ENCODE measurements at regions not wholly inside any gene's neighbourhood (a gene's known extent, or its start where the extent isn't known, plus 50 kb on each side); places are given as distances from the start of the nearest gene placed in this dataset.

DNA sequence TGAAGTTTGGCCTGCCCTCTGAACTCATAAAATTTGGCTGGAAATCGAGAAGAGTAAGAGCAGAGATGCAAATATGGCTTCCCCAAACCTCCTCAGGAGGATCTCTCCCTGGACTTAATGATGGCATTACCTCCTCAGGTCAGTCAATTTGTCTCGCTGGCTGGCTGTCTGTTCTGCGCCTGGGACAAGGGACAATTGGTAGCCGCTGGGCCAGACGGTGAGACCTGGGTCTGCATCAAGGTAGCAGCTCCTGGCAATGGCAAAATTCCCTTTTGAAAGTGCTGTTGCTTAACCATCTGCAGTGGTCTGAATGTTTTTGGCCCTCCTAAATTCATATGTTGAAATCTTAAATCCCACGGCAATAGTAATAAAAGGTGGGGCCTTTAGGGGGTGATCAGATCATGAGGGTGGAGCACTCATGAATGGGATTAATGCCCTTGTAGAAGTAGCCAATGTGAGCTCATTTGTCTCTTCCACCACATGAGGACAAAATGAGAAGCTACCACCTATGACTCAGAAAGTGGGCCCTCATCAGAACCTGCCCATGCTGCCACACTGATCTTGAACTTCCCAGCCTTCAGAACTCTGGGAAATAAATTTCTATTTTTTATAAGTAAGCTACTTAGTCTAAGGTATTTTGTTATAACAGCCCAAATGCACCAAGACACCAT lies 439.3 kb upstream of the KLF4 start:
- dilution Hi-C loops (cut with MboI; ENCODE audit: extremely low pct_ligation_motif_present, low sequenced_read_pairs): loop anchor here (10.0 kb wide), 1 partner anchor 156 kb away; no protein-coding TSS in a partner anchor
- DNase-seq (ENCODE audit: low read depth, low spot score) (no peak), FAIRE-seq (no peak)
- no peak overlapping the region for H3K27ac ChIP-seq (ENCODE audit: insufficient read depth, low read depth, low read length)
- H3K4me1 ChIP-seq (ENCODE audit: control insufficient read depth, extremely low read depth, insufficient read depth, low read length): no peaks in the 10 kb centered on the region
- no TSS peak for BruUV-seq (replicated peaks)
- ChIA-PET POLR2A (no interaction called here), CTCF (interaction anchor here (1.1 kb wide), 1 partner anchor 16 kb away, joined by 3 read pairs; no protein-coding TSS in a partner anchor)
- intact Hi-C loops (cut with micrococcal nuclease): no loop called here
- no peaks in the 10 kb centered on the region for H4K20me1 ChIP-seq (replicated peaks; ENCODE audit: control insufficient read depth, extremely low read depth, insufficient read depth, low read length)
- TF ChIP-seq POLR2A (IDR thresholded peaks at IDR 0.05; ENCODE audit: low read depth, low read length): no peak
- no peak for TF ChIP-seq POLR2AphosphoS5 (IDR thresholded peaks at IDR 0.05; ENCODE audit: insufficient read depth, low read depth, low read length)
- TF ChIP-seq MYC (IDR thresholded peaks at IDR 0.05; ENCODE audit: low read depth, low read length): no peak
- TF ChIP-seq, protein P1, sequence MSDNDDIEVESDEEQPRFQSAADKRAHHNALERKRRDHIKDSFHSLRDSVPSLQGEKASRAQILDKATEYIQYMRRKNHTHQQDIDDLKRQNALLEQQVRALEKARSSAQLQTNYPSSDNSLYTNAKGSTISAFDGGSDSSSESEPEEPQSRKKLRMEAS (IDR thresholded peaks at IDR 0.05; ENCODE audit: insufficient read depth, insufficient read length): no peak
- TF ChIP-seq FOS (IDR thresholded peaks at IDR 0.05; ENCODE audit: borderline replicate concordance, insufficient read depth, low read length): no peak
- no peak for TF ChIP-seq EZH2 (IDR thresholded peaks at IDR 0.05; ENCODE audit: borderline replicate concordance, low read depth, low read length, severe bottlenecking)
- no peak for TF ChIP-seq JUN (IDR thresholded peaks at IDR 0.05; ENCODE audit: borderline replicate concordance, insufficient read depth, insufficient read length, low read depth)
- TF ChIP-seq GATA2 (IDR thresholded peaks at IDR 0.05; ENCODE audit: insufficient read depth, insufficient read length, low read depth, low read length): no peak
- TF ChIP-seq, protein P2, sequence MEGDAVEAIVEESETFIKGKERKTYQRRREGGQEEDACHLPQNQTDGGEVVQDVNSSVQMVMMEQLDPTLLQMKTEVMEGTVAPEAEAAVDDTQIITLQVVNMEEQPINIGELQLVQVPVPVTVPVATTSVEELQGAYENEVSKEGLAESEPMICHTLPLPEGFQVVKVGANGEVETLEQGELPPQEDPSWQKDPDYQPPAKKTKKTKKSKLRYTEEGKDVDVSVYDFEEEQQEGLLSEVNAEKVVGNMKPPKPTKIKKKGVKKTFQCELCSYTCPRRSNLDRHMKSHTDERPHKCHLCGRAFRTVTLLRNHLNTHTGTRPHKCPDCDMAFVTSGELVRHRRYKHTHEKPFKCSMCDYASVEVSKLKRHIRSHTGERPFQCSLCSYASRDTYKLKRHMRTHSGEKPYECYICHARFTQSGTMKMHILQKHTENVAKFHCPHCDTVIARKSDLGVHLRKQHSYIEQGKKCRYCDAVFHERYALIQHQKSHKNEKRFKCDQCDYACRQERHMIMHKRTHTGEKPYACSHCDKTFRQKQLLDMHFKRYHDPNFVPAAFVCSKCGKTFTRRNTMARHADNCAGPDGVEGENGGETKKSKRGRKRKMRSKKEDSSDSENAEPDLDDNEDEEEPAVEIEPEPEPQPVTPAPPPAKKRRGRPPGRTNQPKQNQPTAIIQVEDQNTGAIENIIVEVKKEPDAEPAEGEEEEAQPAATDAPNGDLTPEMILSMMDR (IDR thresholded peaks at IDR 0.05; ENCODE audit: extremely low read depth in 1 of 2, insufficient read depth in 1 of 2, low read depth in 1 of 2, low read length in 2 of 2): no peak
- H3K4me2 ChIP-seq (ENCODE audit: insufficient read depth, low read length): no peak overlapping the region
- H3K36me3 ChIP-seq (ENCODE audit: control insufficient read depth in 2 of 2, extremely low read depth in 1 of 2, insufficient read depth in 2 of 2, low read length in 2 of 2): no peaks in the 10 kb centered on the region
- no peaks in the 10 kb centered on the region for H3K79me2 ChIP-seq (ENCODE audit: control insufficient read depth, insufficient read depth, low read length)
- H3K9ac ChIP-seq (replicated peaks; ENCODE audit: extremely low read depth, insufficient read depth, low read length): no peak overlapping the region
- no peaks in the 10 kb centered on the region for H3K27me3 ChIP-seq (ENCODE audit: control insufficient read depth in 2 of 2, insufficient read depth in 2 of 2, low read length in 2 of 2)
- H3K9me3 ChIP-seq (replicated peaks; ENCODE audit: control insufficient read depth, insufficient read depth, low read length): no peaks in the 10 kb centered on the region
- no peak overlapping the region for H3K4me3 ChIP-seq (replicated peaks in 1 of 3; ENCODE audit: insufficient read depth in 1 of 3, low read depth in 1 of 3, low read length in 3 of 3)
- no peak overlapping the region for H2AFZ ChIP-seq (ENCODE audit: low read depth, low read length)
- H3K9me1 ChIP-seq (replicated peaks; ENCODE audit: control insufficient read depth, extremely low read depth, insufficient read depth, low read length): no peaks in the 10 kb centered on the region

Measured in endothelial cell of umbilical vein (primary cell).